ENCODE measurements at regions not wholly inside any gene's neighbourhood (a gene's known extent, or its start where the extent isn't known, plus 50 kb on each side); places are given as distances from the start of the nearest gene placed in this dataset.

GRCh38 chr18:37838083-37838482 lies 272.5 kb upstream of the CELF4 start:
- no peak for TF ChIP-seq REST (IDR thresholded peaks at IDR 0.05; ENCODE audit: unreplicated experiment)
- TF ChIP-seq ZNF462 (CRISPR knock-in tag; IDR thresholded peaks at IDR 0.05): no peak
- TF ChIP-seq POLR2AphosphoS5 (IDR thresholded peaks at IDR 0.05; ENCODE audit: low read depth): no peak
- no peak for TF ChIP-seq STAT1 (IDR thresholded peaks at IDR 0.05; ENCODE audit: unreplicated experiment)
- TF ChIP-seq NANOG (IDR thresholded peaks at IDR 0.05; ENCODE audit: borderline replicate concordance): no peak
- no peak for TF ChIP-seq ZNF114 (CRISPR knock-in tag; IDR thresholded peaks at IDR 0.05)
- TF ChIP-seq EZH2 (IDR thresholded peaks at IDR 0.05; ENCODE audit: low read depth, unreplicated experiment): no peak
- TF ChIP-seq CREB1 (CRISPR knock-in tag; IDR thresholded peaks at IDR 0.05; ENCODE audit: low read depth): no peak
- TF ChIP-seq ETS1 (IDR thresholded peaks at IDR 0.05): no peak
- ATAC-seq: no peak
- H3K27ac Mint-ChIP-seq: no peak overlapping the region

More at GRCh38 chr18:37838083-37838482, 272.5 kb upstream of the CELF4 start:
- peaks cover 9% of the 10 kb centered on the region for H3K9me3 Mint-ChIP-seq
- H3K27ac ChIP-seq (ENCODE audit: low read depth): no peak overlapping the region
- no peak overlapping the region for H3K4me2 ChIP-seq
- no peak overlapping the region for H3K4me3 Mint-ChIP-seq
- no peak for DNase-seq (ENCODE audit: low spot score)
- H3K36me3 Mint-ChIP-seq (ENCODE audit: low read depth): no peaks in the 10 kb centered on the region; the same call in 2 of the 3 replicates
- H2AFZ ChIP-seq: no peak overlapping the region
- no peaks in the 10 kb centered on the region for H3F3A ChIP-seq (replicated peaks; ENCODE audit: low read depth)
- H3K4me1 ChIP-seq (ENCODE audit: insufficient read depth): no peaks in the 10 kb centered on the region
- no peaks in the 10 kb centered on the region for H3K27me3 ChIP-seq (ENCODE audit: insufficient read depth)
- H3K4me1 Mint-ChIP-seq: 0 out of 3 replicates have a peak, but pooled peaks cover 2% of the 10 kb centered on the region
- no peaks in the 10 kb centered on the region for H3K79me2 ChIP-seq (replicated peaks; ENCODE audit: insufficient read depth)
- H3K27me3 Mint-ChIP-seq (ENCODE audit: insufficient read depth, low read depth, poor library complexity): no peaks in the 10 kb centered on the region
- H3K4me3 ChIP-seq: no peak overlapping the region
- no peaks in the 10 kb centered on the region for H3K9me2 ChIP-seq (ENCODE audit: insufficient read depth)
- no peaks in the 10 kb centered on the region; the same call in 1 of the 2 replicates for H3K36me3 ChIP-seq (ENCODE audit: insufficient read depth)
- H4K20me1 ChIP-seq (replicated peaks; ENCODE audit: insufficient read depth): no peaks in the 10 kb centered on the region

All from GM23338 (cell line).